ENCODE measurements at regions not wholly inside any gene's neighbourhood (a gene's known extent, or its start where the extent isn't known, plus 50 kb on each side); places are given as distances from the start of the nearest gene placed in this dataset.
"Not testable (repeated sequence)": the region's sequence is repeated elsewhere in the genome, so short reads cannot be mapped to it uniquely, and the experiment has no call there.

DNA sequence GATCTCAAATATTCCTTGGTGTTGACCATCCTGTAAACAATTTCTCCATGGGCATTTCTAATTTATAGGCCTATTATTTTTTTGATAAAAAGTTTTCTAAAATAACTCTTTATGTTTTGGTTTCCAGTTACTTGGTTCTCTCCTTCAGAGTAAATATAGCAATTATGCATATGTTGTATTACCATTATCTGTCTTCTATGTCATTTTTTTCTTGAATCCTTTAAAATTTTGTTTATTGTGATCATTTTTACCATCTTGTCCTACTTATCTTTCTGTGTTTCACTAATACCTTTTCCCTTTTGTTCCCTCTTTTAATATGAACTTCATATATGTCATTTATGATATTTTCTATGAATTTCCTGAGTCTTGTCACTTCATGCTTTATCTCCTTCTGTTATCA, 341.1 kb downstream of the PDCD6IP start:
- no peak for DNase-seq

- no peak for DNase-seq
These were observed 342.2 kb downstream of the PDCD6IP start for GRCh38 chr3:34140616-34141015.

DNA sequence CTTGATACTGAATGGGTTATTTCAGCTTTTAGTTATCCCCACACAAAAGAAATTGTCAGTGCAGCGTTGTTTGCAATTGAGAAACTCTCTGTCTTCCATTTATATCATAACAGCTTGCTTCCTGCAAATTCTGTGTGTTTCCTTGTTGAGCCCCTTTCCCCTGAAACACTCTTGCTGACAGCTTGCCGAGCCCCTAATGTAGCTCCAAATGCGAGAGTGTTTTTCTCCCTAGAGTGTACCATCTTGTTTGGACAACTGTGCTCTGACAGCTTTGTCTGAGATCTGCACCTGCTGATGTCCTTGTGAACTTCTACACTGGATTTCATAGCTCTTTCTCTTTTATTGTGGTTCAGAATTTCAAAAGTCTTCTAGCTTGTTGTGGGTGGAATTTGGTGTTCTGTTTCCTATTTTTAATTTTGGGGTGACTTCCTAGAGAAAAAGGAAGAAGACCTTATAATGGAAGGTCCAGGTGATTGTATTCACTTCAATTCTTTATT, 343.5 kb downstream of the PDCD6IP start:
- no peak for DNase-seq

DNA sequence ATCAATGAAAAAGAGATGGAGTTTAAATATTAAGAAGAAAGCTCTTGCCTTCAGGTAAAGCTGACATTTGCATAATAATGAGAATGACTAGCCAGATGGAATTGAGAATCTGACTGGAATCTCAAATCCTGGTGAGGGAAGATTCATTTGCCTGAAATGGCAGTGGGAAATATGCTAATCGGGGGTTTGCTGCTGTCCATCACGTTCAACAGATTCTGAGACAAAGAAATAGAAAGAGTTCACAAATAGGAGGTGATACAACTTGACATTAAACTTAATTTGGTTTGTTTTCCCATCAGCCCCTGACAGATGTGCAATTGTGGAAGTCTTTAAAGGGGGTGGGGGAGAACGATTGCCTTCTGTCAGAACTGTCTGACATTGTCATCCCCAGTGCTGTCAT, 347.4 kb downstream of the PDCD6IP start:
- DNase-seq: no peak

GRCh38 chr3:34146596-34146995, 348.2 kb downstream of the PDCD6IP start:
- DNase-seq: no peak

DNA sequence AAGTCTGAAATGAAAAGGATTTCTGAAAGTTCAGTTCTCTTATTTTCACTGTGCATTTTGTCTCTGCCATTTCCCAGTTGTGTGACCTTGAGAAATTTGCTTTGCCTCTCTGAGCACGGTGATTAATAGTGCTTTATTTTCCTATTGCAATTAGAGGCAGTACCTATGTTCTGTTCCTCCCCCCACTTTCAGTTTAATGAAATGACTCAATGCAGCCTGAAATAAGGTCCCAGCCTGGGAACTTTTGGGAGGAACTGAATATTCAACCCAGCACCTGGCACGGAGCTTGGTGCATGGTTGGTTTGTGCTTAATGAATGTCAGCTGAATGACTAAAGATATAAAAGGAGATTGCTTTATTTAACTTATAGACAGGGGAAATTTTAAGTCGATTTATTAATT, 352.6 kb downstream of the PDCD6IP start:
- DNase-seq: no peak

GRCh38 chr3:34152656-34153055, 354.2 kb downstream of the PDCD6IP start:
- no peak for DNase-seq

DNA sequence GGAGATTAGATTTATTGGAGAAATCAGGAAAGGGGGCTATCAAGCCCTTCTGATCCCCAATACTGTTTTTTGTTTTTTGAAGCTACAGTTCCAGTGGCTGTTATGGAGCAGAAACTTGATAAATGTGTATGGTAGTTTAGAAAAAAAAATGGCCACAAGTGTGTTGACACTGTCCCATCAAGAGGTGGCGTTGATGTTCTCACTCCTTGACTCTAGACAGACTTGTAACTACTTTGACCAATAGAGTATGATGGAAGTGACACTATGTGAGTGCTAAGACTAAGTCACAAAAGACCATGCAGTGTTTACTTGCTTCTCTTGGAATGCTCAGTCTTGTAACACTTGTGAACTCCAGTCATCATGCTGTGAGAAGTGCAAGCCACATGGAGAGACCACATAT, 356.7 kb downstream of the PDCD6IP start:
- DNase-seq: no peak

- DNase-seq: no peak
These were observed 357.2 kb downstream of the PDCD6IP start for GRCh38 chr3:34155666-34156065.

GRCh38 chr3:34157491-34157890, 359.1 kb downstream of the PDCD6IP start:
- no peak for DNase-seq

- no peak for DNase-seq
These were observed 361.4 kb downstream of the PDCD6IP start for GRCh38 chr3:34159613-34160420.

- not testable (repeated sequence) for DNase-seq
These were observed 371.2 kb downstream of the PDCD6IP start for GRCh38 chr3:34169636-34170035.

DNA sequence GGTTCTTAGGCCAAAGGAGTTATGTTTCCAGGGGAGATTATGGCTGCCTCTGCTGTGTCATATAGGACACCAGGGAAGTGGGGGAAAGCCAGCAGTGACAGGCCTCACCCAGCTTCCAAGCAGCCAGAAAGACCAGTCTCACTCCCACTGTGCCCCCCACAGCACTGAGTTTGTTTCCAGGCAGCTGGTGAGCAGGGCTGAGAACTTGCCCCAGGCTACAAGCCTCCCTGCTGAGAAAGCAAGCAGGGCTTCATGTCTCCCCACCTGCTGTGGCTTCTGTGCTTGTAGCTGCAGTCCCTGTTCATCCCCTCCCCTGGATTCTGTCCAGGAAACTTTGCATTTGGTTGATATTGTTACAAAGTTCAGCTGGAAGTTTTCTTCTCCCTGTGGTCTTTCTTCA, 376.3 kb downstream of the PDCD6IP start:
- peak; percentile 4 for DNase-seq

DNA sequence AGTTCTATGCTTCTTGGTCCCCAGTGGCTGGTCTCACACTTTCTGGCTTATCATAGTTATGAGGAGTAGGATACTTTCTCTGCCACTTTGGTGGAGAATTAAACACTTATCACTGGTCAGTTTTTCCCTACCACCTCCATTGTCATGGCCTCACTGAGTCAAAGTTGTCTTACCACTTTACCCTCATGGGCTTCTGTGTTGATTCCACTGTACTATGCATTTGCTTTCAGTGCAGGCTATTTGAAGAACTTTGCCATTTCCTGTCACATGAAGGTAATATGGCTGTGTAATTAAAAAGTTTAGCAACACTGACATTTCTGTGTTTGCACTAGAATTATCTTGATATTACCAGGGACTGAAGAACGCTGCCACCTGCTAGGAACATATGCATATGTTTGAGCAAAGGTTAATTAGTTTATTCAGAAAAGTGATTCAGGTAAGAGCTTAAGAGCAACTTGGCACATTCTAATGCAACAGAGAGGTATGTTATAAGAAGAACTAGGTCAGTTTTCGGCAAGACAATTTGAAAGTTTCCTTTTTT, 377.3 kb downstream of the PDCD6IP start:
- DNase-seq: peak; percentile 8

GRCh38 chr3:34176723-34177122, 378.3 kb downstream of the PDCD6IP start:
- no peak for DNase-seq

- DNase-seq: no peak
These were observed 380.0 kb downstream of the PDCD6IP start for GRCh38 chr3:34178415-34178814.

DNA sequence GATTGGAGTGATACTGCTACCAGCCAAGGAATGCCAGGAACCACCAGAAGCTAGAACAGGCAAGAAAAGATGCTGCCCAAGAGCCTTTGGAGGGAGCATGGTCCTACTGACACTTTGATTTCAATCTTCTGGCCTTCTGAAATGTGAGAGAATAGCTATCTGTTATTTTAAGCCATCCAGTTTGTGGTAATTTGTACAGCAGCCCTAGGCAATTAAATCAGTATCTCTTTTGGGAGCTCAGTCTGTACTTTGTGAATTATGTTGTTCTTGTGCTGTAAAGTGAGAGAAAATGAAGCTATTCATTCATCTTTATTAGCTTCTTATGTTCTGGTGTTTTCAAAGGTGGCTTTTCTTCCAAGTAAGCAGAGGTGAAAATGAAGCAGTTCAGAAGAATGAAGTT, 381.3 kb downstream of the PDCD6IP start:
- no peak for DNase-seq

GRCh38 chr3:34180532-34180931, 382.1 kb downstream of the PDCD6IP start:
- no peak for DNase-seq

- DNase-seq: no peak
These were observed 384.7 kb downstream of the PDCD6IP start for GRCh38 chr3:34183114-34183513.

DNA sequence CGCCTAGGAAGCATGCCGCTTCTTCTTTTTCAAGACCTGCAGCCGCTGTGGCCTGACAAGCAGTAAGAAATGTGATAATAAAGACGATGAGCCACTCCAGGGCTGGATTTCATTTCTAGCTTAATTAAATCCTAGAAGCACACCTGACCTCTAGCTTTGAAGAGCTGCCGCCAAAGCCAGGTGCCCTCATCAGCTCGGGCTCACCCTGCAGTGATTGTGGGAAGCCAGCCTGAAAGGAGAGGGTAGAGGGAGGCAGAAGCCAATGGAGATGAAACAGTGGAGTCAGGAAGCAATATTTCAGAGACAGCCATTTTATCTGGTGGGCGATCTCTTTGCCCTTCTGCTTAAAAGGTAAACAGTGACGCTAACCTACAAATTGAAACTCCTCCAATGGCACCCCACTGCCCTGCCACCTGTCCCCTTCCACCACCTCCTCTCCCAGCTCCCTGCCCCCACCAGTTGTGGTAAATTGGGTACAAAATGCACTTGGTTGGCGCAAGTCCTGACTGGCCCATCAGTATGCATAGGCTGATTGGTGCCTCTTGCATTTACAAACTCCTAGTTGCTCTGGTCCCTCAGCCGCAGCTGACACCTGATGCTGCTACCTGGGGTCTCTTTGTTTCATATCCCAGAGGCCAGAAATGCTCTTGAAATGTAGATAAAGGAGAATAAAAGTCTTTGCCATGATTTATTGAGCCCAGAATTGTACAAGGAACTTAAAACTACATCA, 385.3 kb downstream of the PDCD6IP start:
- DNase-seq: peak; percentile 73

GRCh38 chr3:34185301-34185700, 386.9 kb downstream of the PDCD6IP start:
- DNase-seq: peak; percentile 49

GRCh38 chr3:34189133-34189532, 390.7 kb downstream of the PDCD6IP start:
- DNase-seq: no peak

GRCh38 chr3:34196914-34197313, 398.5 kb downstream of the PDCD6IP start:
- no peak for DNase-seq

GRCh38 chr3:34198309-34198708, 399.9 kb downstream of the PDCD6IP start:
- no peak for DNase-seq
